ENCODE measurements at regions not wholly inside any gene's neighbourhood (a gene's known extent, or its start where the extent isn't known, plus 50 kb on each side); places are given as distances from the start of the nearest gene placed in this dataset.

DNA sequence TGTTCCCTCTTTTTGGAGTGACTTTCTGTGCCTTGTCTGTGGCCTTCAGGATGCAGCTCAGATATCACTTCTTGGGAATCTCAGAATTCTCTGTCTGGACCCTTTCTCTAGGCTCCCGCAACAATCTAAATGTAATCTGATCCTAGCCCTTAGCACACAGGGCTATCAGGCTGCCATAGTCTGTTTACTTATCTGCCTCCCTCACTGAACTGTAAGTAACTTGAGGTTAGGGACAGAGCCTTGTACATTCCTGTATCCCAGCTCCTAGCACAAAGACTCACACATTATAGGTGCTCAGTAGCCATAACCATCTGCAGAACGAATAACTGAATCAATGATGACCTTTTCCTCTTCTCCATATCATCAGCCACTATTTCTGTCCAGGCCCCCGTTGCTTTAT is 69.5 kb downstream of the RTL9 start:
- no CpG with 5 or more reads among the region's 3 CpGs for WGBS, 2 donors (ENCODE audit: extremely low coverage in 2 of 2, insufficient read length in 2 of 2, insufficient replicate concordance in 1 of 2)
- Histone ChIP-seq H3K27ac (replicated peaks; ENCODE audit: low read length) (no peak overlapping the region), H3K23ac (ENCODE audit: low read depth, low read length, poor library complexity) (no peak overlapping the region), H2AFZ (ENCODE audit: low read length) (no peak overlapping the region), H3K18ac (ENCODE audit: low read length) (no peak overlapping the region), H3K4me2 (ENCODE audit: insufficient read depth, low read length, poor library complexity, severe bottlenecking) (no peak overlapping the region), H3K4ac (ENCODE audit: low read length) (no peak overlapping the region), H4K8ac (ENCODE audit: low read depth, low read length) (no peak overlapping the region), H2BK120ac (ENCODE audit: low read depth, low read length) (no peak overlapping the region), H3K4me3 (ENCODE audit: low read length in 2 of 2) (no peak overlapping the region), H3K27me3 (ENCODE audit: control insufficient read depth in 3 of 3, insufficient read depth in 3 of 3, low read depth in 1 of 3, low read length in 3 of 3) (peaks cover 0 to 18% (median 0%) of the 10 kb centered on the region in 3 experiments), H2AK5ac (ENCODE audit: low read depth, low read length) (no peak overlapping the region), H3K9ac (ENCODE audit: low read depth, low read length, poor library complexity) (no peak overlapping the region), H2BK5ac (ENCODE audit: low read length) (no peak overlapping the region), H4K91ac (ENCODE audit: low read depth, low read length, poor library complexity) (no peak overlapping the region), H3K79me1 (ENCODE audit: low read depth, low read length) (no peaks in the 10 kb centered on the region), H3K14ac (ENCODE audit: low read length) (no peak overlapping the region), H3K4me1 (ENCODE audit: control insufficient read depth in 2 of 2, insufficient read depth in 1 of 2, low read depth in 1 of 2, low read length in 2 of 2) (no peaks in the 10 kb centered on the region), H2BK12ac (ENCODE audit: low read length) (no peak overlapping the region), H2BK15ac (ENCODE audit: low read length) (no peak overlapping the region), H3K36me3 (replicated peaks in 1 of 2; ENCODE audit: control insufficient read depth in 2 of 2, insufficient read depth in 2 of 2, low read length in 2 of 2) (no peaks in the 10 kb centered on the region), H3K9me3 (replicated peaks in 1 of 2; ENCODE audit: control insufficient read depth in 2 of 2, insufficient read depth in 1 of 2, low read depth in 1 of 2, low read length in 2 of 2) (no peaks in the 10 kb centered on the region)
- DNase-seq (ENCODE audit: low spot score) = no peak

- Histone ChIP-seq H2AFZ (ENCODE audit: low read length) (no peak overlapping the region), H2BK5ac (ENCODE audit: low read length) (no peak overlapping the region), H4K91ac (ENCODE audit: low read depth, low read length, poor library complexity) (no peak overlapping the region), H3K27me3 (ENCODE audit: control insufficient read depth in 3 of 3, insufficient read depth in 3 of 3, low read depth in 1 of 3, low read length in 3 of 3) (peaks cover 0 to 19% (median 0%) of the 10 kb centered on the region in 3 experiments), H3K4me2 (ENCODE audit: insufficient read depth, low read length, poor library complexity, severe bottlenecking) (no peak overlapping the region), H3K4me3 (ENCODE audit: low read length in 2 of 2) (no peak overlapping the region), H3K23ac (ENCODE audit: low read depth, low read length, poor library complexity) (no peak overlapping the region), H3K27ac (replicated peaks; ENCODE audit: low read length) (no peak overlapping the region), H3K14ac (ENCODE audit: low read length) (no peak overlapping the region), H3K4ac (ENCODE audit: low read length) (no peak overlapping the region), H3K9me3 (replicated peaks in 1 of 2; ENCODE audit: control insufficient read depth in 2 of 2, insufficient read depth in 1 of 2, low read depth in 1 of 2, low read length in 2 of 2) (no peaks in the 10 kb centered on the region), H3K36me3 (replicated peaks in 1 of 2; ENCODE audit: control insufficient read depth in 2 of 2, insufficient read depth in 2 of 2, low read length in 2 of 2) (no peaks in the 10 kb centered on the region), H3K79me1 (ENCODE audit: low read depth, low read length) (no peaks in the 10 kb centered on the region), H3K18ac (ENCODE audit: low read length) (no peak overlapping the region), H3K9ac (ENCODE audit: low read depth, low read length, poor library complexity) (no peak overlapping the region), H2AK5ac (ENCODE audit: low read depth, low read length) (no peak overlapping the region), H2BK12ac (ENCODE audit: low read length) (no peak overlapping the region), H2BK15ac (ENCODE audit: low read length) (no peak overlapping the region), H3K4me1 (ENCODE audit: control insufficient read depth in 2 of 2, insufficient read depth in 1 of 2, low read depth in 1 of 2, low read length in 2 of 2) (no peaks in the 10 kb centered on the region), H4K8ac (ENCODE audit: low read depth, low read length) (no peak overlapping the region), H2BK120ac (ENCODE audit: low read depth, low read length) (no peak overlapping the region)
- WGBS, 2 donors (ENCODE audit: extremely low coverage in 2 of 2, insufficient read length in 2 of 2, insufficient replicate concordance in 1 of 2) = no CpG with 5 or more reads among the region's 1 CpG
- DNase-seq (ENCODE audit: low spot score) = no peak
Observed at GRCh38 chrX:110430293-110431076, 71.8 kb downstream of the RTL9 start.

DNA sequence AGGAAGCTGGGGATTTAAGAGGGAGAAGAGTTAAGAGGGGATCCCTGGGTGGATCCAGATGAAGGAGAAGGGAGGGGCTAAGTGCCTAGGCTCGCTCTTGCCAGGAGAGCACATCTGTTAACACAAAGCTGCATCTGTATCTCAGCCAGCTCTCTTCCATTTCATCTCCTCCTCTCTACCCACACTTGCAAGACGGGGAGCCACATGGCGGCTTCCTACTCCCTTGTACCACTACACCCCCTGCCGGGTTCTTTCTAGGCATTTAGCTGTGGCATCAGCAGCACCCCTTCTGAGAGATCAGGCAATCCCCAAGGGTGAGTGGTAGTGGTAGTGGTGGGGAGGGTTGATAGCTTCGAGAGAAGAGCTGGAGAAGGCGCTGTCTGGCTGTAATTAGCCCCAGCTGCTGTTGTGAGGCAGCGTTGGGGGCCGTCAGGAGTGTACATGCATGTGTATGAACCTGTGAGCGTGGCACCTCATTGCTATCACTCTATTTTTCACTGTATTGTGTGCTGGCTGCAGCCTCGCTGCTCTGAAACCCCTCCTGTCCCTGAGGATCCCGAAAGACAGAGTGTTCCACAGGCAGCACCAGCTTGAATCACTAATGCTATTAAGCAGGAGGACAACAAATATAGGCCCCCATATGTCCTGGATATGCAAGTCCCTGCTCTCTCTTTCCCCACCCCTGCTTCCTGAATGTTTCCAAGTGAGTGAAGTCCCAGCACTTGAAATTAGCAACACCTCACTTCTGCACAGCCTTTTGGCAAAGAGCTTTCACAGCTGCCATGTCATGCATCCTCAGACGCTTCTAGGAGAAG is 73.7 kb downstream of the RTL9 start:
- Histone ChIP-seq H3K23ac (ENCODE audit: low read depth, low read length, poor library complexity) (no peak overlapping the region), H2BK120ac (ENCODE audit: low read depth, low read length) (no peak overlapping the region), H4K91ac (ENCODE audit: low read depth, low read length, poor library complexity) (no peak overlapping the region), H3K9ac (ENCODE audit: low read depth, low read length, poor library complexity) (no peak overlapping the region), H4K8ac (ENCODE audit: low read depth, low read length) (no peak overlapping the region), H3K27me3 (ENCODE audit: control insufficient read depth in 3 of 3, insufficient read depth in 3 of 3, low read depth in 1 of 3, low read length in 3 of 3) (peaks cover 0 to 12% (median 0%) of the 10 kb centered on the region in 3 experiments), H3K14ac (ENCODE audit: low read length) (no peak overlapping the region), H2BK15ac (ENCODE audit: low read length) (no peak overlapping the region), H3K4me3 (ENCODE audit: low read length in 2 of 2) (no peak overlapping the region), H3K9me3 (replicated peaks in 1 of 2; ENCODE audit: control insufficient read depth in 2 of 2, insufficient read depth in 1 of 2, low read depth in 1 of 2, low read length in 2 of 2) (no peaks in the 10 kb centered on the region), H3K27ac (replicated peaks; ENCODE audit: low read length) (no peak overlapping the region), H3K4me2 (ENCODE audit: insufficient read depth, low read length, poor library complexity, severe bottlenecking) (no peak overlapping the region), H3K4me1 (ENCODE audit: control insufficient read depth in 2 of 2, insufficient read depth in 1 of 2, low read depth in 1 of 2, low read length in 2 of 2) (peaks cover 0 to 5% of the 10 kb centered on the region in 2 donors), H3K18ac (ENCODE audit: low read length) (no peak overlapping the region), H3K4ac (ENCODE audit: low read length) (no peak overlapping the region), H3K36me3 (replicated peaks in 1 of 2; ENCODE audit: control insufficient read depth in 2 of 2, insufficient read depth in 2 of 2, low read length in 2 of 2) (no peaks in the 10 kb centered on the region), H3K79me1 (ENCODE audit: low read depth, low read length) (no peaks in the 10 kb centered on the region), H2AK5ac (ENCODE audit: low read depth, low read length) (no peak overlapping the region), H2BK12ac (ENCODE audit: low read length) (no peak overlapping the region), H2BK5ac (ENCODE audit: low read length) (no peak overlapping the region), H2AFZ (ENCODE audit: low read length) (no peak overlapping the region)
- DNase-seq (ENCODE audit: low spot score) = no peak
- WGBS, 2 donors (ENCODE audit: extremely low coverage in 2 of 2, insufficient read length in 2 of 2, insufficient replicate concordance in 1 of 2) = no CpG with 5 or more reads among the region's 12 CpGs

GRCh38 chrX:110432906-110433215 is 74.2 kb downstream of the RTL9 start:
- Histone ChIP-seq H2BK15ac (ENCODE audit: low read length) (no peak overlapping the region), H3K4me2 (ENCODE audit: insufficient read depth, low read length, poor library complexity, severe bottlenecking) (no peak overlapping the region), H3K9ac (ENCODE audit: low read depth, low read length, poor library complexity) (no peak overlapping the region), H4K8ac (ENCODE audit: low read depth, low read length) (no peak overlapping the region), H3K14ac (ENCODE audit: low read length) (no peak overlapping the region), H3K36me3 (replicated peaks in 1 of 2; ENCODE audit: control insufficient read depth in 2 of 2, insufficient read depth in 2 of 2, low read length in 2 of 2) (no peaks in the 10 kb centered on the region), H4K91ac (ENCODE audit: low read depth, low read length, poor library complexity) (no peak overlapping the region), H3K18ac (ENCODE audit: low read length) (no peak overlapping the region), H3K27me3 (ENCODE audit: control insufficient read depth in 3 of 3, insufficient read depth in 3 of 3, low read depth in 1 of 3, low read length in 3 of 3) (peaks cover 0 to 15% (median 0%) of the 10 kb centered on the region in 3 experiments), H3K79me1 (ENCODE audit: low read depth, low read length) (no peaks in the 10 kb centered on the region), H2AK5ac (ENCODE audit: low read depth, low read length) (no peak overlapping the region), H2AFZ (ENCODE audit: low read length) (no peak overlapping the region), H3K4ac (ENCODE audit: low read length) (no peak overlapping the region), H3K23ac (ENCODE audit: low read depth, low read length, poor library complexity) (no peak overlapping the region), H3K4me3 (ENCODE audit: low read length in 2 of 2) (no peak overlapping the region), H2BK120ac (ENCODE audit: low read depth, low read length) (no peak overlapping the region), H2BK12ac (ENCODE audit: low read length) (no peak overlapping the region), H3K9me3 (replicated peaks in 1 of 2; ENCODE audit: control insufficient read depth in 2 of 2, insufficient read depth in 1 of 2, low read depth in 1 of 2, low read length in 2 of 2) (no peaks in the 10 kb centered on the region), H2BK5ac (ENCODE audit: low read length) (no peak overlapping the region), H3K27ac (replicated peaks; ENCODE audit: low read length) (no peak overlapping the region), H3K4me1 (ENCODE audit: control insufficient read depth in 2 of 2, insufficient read depth in 1 of 2, low read depth in 1 of 2, low read length in 2 of 2) (peaks cover 0 to 5% of the 10 kb centered on the region in 2 donors)
- no peak for DNase-seq (ENCODE audit: low spot score)
- WGBS, 2 donors (ENCODE audit: extremely low coverage in 2 of 2, insufficient read length in 2 of 2, insufficient replicate concordance in 1 of 2) = no CpG with 5 or more reads among the region's 6 CpGs

Measured in neuronal stem cell (in vitro differentiated cells).